ENCODE measurements at regions not wholly inside any gene's neighbourhood (a gene's known extent, or its start where the extent isn't known, plus 50 kb on each side); places are given as distances from the start of the nearest gene placed in this dataset.

- no peak for ATAC-seq (ENCODE audit: insufficient read depth, low FRiP score)
- Histone ChIP-seq H3K4me3 (no peak overlapping the region), H3K4me1 (ENCODE audit: control insufficient read depth in 5 of 5, insufficient read depth in 5 of 5, low read length in 5 of 5) (peaks cover 0 to 19% (median 2%) of the 10 kb centered on the region in 5 donors), H3K36me3 (ENCODE audit: control insufficient read depth in 4 of 4, insufficient read depth in 4 of 4, low read length in 4 of 4) (no peaks in the 10 kb centered on the region), H3K9ac (ENCODE audit: insufficient read depth in 1 of 2, low read length in 2 of 2) (no peak overlapping the region), H3K27me3 (ENCODE audit: control insufficient read depth in 3 of 3, insufficient read depth in 3 of 3, low read length in 2 of 3) (no peaks in the 10 kb centered on the region), H3K9me3 (ENCODE audit: control insufficient read depth in 4 of 4, insufficient read depth in 3 of 4, low read length in 3 of 4) (no peaks in the 10 kb centered on the region), H3K27ac (ENCODE audit: low read depth in 1 of 2, low read length in 1 of 2) (no peak overlapping the region)
- DNase-seq: peak in 1 of 3 donors; percentile 34
- TF ChIP-seq CTCF (IDR thresholded peaks at IDR 0.05; ENCODE audit: control extremely low read depth, extremely low read depth): no peak
These were observed 140.4 kb upstream of the ADGRL2 start for GRCh38 chr1:81660286-81660685.

- no peak overlapping the region for H3K4me3 ChIP-seq
- no peak for TF ChIP-seq CTCF (IDR thresholded peaks at IDR 0.05; ENCODE audit: control extremely low read depth, extremely low read depth)
- no peaks in the 10 kb centered on the region for H3K27me3 ChIP-seq (ENCODE audit: control insufficient read depth in 3 of 3, insufficient read depth in 3 of 3, low read length in 2 of 3)
- peaks cover 0 to 9% (median 0%) of the 10 kb centered on the region in 5 donors for H3K4me1 ChIP-seq (ENCODE audit: control insufficient read depth in 5 of 5, insufficient read depth in 5 of 5, low read length in 5 of 5)
- no peaks in the 10 kb centered on the region for H3K36me3 ChIP-seq (ENCODE audit: control insufficient read depth in 4 of 4, insufficient read depth in 4 of 4, low read length in 4 of 4)
- no peak for ATAC-seq (ENCODE audit: insufficient read depth, low FRiP score)
- no peak for DNase-seq
- H3K9ac ChIP-seq (ENCODE audit: insufficient read depth in 1 of 2, low read length in 2 of 2): no peak overlapping the region
- no peaks in the 10 kb centered on the region for H3K9me3 ChIP-seq (ENCODE audit: control insufficient read depth in 4 of 4, insufficient read depth in 3 of 4, low read length in 3 of 4)
- WGBS, 2 donors: 86 to 91% methylated on average over 3 of the region's 3 CpGs
- H3K27ac ChIP-seq (ENCODE audit: low read depth in 1 of 2, low read length in 1 of 2): no peak overlapping the region
These were observed 146.1 kb upstream of the ADGRL2 start for GRCh38 chr1:81654657-81655056.

GRCh38 chr1:81654147-81654546 lies 146.6 kb upstream of the ADGRL2 start:
- no peak overlapping the region for H3K4me3 ChIP-seq
- H3K4me1 ChIP-seq (ENCODE audit: control insufficient read depth in 5 of 5, insufficient read depth in 5 of 5, low read length in 5 of 5): peaks cover 0 to 8% (median 0%) of the 10 kb centered on the region in 5 donors
- H3K9ac ChIP-seq (ENCODE audit: insufficient read depth in 1 of 2, low read length in 2 of 2): no peak overlapping the region
- 76 to 87% methylated on average over 8 of the region's 8 CpGs for WGBS, 2 donors
- H3K9me3 ChIP-seq (ENCODE audit: control insufficient read depth in 4 of 4, insufficient read depth in 3 of 4, low read length in 3 of 4): no peaks in the 10 kb centered on the region
- ATAC-seq (ENCODE audit: insufficient read depth, low FRiP score) (no peak), DNase-seq (no peak)
- no peaks in the 10 kb centered on the region for H3K27me3 ChIP-seq (ENCODE audit: control insufficient read depth in 3 of 3, insufficient read depth in 3 of 3, low read length in 2 of 3)
- H3K36me3 ChIP-seq (ENCODE audit: control insufficient read depth in 4 of 4, insufficient read depth in 4 of 4, low read length in 4 of 4): no peaks in the 10 kb centered on the region
- TF ChIP-seq CTCF (IDR thresholded peaks at IDR 0.05; ENCODE audit: control extremely low read depth, extremely low read depth): no peak
- H3K27ac ChIP-seq (ENCODE audit: low read depth in 1 of 2, low read length in 1 of 2): no peak overlapping the region

GRCh38 chr1:81650776-81651175 lies 150.0 kb upstream of the ADGRL2 start:
- DNase-seq (peak in 2 of 3 donors; percentile 68 to 80), ATAC-seq (ENCODE audit: insufficient read depth, low FRiP score) (no peak)
- H3K4me3 ChIP-seq: no peak overlapping the region
- no peaks in the 10 kb centered on the region for H3K36me3 ChIP-seq (ENCODE audit: control insufficient read depth in 4 of 4, insufficient read depth in 4 of 4, low read length in 4 of 4)
- no peak overlapping the region for H3K27ac ChIP-seq (ENCODE audit: low read depth in 1 of 2, low read length in 1 of 2)
- no peak for TF ChIP-seq CTCF (IDR thresholded peaks at IDR 0.05; ENCODE audit: control extremely low read depth, extremely low read depth)
- no peaks in the 10 kb centered on the region for H3K27me3 ChIP-seq (ENCODE audit: control insufficient read depth in 3 of 3, insufficient read depth in 3 of 3, low read length in 2 of 3)
- no peaks in the 10 kb centered on the region for H3K9me3 ChIP-seq (ENCODE audit: control insufficient read depth in 4 of 4, insufficient read depth in 3 of 4, low read length in 3 of 4)
- H3K4me1 ChIP-seq (ENCODE audit: control insufficient read depth in 5 of 5, insufficient read depth in 5 of 5, low read length in 5 of 5): peaks cover 0 to 8% (median 0%) of the 10 kb centered on the region in 5 donors
- no peak overlapping the region for H3K9ac ChIP-seq (ENCODE audit: insufficient read depth in 1 of 2, low read length in 2 of 2)

Measured in lung (tissue), 11 donors.